ENCODE measurements at regions not wholly inside any gene's neighbourhood (a gene's known extent, or its start where the extent isn't known, plus 50 kb on each side); places are given as distances from the start of the nearest gene placed in this dataset.

DNA sequence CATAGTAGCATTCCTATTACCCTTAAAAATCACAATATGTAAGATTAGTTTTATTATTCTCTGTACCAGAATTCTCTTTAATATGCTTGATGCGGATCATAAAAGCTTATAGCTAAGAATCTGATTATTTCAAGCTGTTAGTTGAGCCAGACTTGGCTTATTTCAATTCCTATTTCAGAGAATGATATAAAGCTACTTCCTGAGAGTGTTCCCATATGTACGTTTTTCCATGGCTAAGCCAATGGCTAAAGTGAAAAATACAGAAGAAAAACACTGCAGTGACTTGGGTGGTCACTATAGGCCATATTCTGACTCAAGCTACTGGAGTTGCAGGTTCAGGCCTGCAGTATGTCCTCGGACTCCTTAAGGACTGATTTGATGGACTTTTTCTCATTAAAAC is 97.9 kb upstream of the EEF1E1 start:
- H3K27me3 ChIP-seq = peaks cover 10% of the 10 kb centered on the region
- H3K4me3 ChIP-seq = no peak overlapping the region
- no peak overlapping the region for H3K27ac ChIP-seq
- DNase-seq (ENCODE audit: low spot score in 2 of 2) = no peak
- no peaks in the 10 kb centered on the region for H3K36me3 ChIP-seq
- no peaks in the 10 kb centered on the region for H3K9me3 ChIP-seq
- TF ChIP-seq, protein P1, sequence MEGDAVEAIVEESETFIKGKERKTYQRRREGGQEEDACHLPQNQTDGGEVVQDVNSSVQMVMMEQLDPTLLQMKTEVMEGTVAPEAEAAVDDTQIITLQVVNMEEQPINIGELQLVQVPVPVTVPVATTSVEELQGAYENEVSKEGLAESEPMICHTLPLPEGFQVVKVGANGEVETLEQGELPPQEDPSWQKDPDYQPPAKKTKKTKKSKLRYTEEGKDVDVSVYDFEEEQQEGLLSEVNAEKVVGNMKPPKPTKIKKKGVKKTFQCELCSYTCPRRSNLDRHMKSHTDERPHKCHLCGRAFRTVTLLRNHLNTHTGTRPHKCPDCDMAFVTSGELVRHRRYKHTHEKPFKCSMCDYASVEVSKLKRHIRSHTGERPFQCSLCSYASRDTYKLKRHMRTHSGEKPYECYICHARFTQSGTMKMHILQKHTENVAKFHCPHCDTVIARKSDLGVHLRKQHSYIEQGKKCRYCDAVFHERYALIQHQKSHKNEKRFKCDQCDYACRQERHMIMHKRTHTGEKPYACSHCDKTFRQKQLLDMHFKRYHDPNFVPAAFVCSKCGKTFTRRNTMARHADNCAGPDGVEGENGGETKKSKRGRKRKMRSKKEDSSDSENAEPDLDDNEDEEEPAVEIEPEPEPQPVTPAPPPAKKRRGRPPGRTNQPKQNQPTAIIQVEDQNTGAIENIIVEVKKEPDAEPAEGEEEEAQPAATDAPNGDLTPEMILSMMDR (IDR thresholded peaks at IDR 0.05) = no peak
- no peak for TF ChIP-seq POLR2A (IDR thresholded peaks at IDR 0.05)
- TF ChIP-seq POLR2AphosphoS5 (IDR thresholded peaks at IDR 0.05) = no peak
- TF ChIP-seq EP300 (IDR thresholded peaks at IDR 0.05) = no peak
- H3K4me1 ChIP-seq = no peaks in the 10 kb centered on the region
- WGBS = 67% methylated on average over 3 of the region's 3 CpGs

DNA sequence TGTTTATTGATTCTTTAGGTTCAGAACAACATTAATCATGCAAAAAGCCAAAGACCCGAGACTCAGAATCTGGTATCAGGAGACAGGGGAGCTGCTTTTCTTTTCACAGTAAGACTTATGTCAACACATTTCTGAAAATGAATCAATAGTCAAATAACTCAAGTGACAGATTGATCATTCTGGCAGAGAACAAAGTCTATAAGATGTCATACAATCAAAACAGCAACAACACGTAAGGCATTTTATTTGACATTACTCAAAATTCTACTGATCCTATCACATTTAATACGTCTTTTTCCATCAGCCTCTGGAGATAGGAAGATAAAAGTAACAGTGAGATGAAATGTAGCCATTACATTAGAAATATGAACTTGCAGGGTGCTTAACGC is 93.4 kb upstream of the EEF1E1 start:
- TF ChIP-seq POLR2A (IDR thresholded peaks at IDR 0.05) (no peak), POLR2AphosphoS5 (IDR thresholded peaks at IDR 0.05) (no peak), EP300 (IDR thresholded peaks at IDR 0.05) (no peak)
- TF ChIP-seq, protein P1 (IDR thresholded peaks at IDR 0.05) = no peak
- no peaks in the 10 kb centered on the region for H3K9me3 ChIP-seq
- H3K4me1 ChIP-seq = no peaks in the 10 kb centered on the region
- no peaks in the 10 kb centered on the region for H3K36me3 ChIP-seq
- 57% methylated on average over 4 of the region's 4 CpGs for WGBS
- H3K4me3 ChIP-seq = no peak overlapping the region
- no peak for DNase-seq (ENCODE audit: low spot score in 2 of 2)
- H3K27ac ChIP-seq = no peak overlapping the region
- no peaks in the 10 kb centered on the region for H3K27me3 ChIP-seq

DNA sequence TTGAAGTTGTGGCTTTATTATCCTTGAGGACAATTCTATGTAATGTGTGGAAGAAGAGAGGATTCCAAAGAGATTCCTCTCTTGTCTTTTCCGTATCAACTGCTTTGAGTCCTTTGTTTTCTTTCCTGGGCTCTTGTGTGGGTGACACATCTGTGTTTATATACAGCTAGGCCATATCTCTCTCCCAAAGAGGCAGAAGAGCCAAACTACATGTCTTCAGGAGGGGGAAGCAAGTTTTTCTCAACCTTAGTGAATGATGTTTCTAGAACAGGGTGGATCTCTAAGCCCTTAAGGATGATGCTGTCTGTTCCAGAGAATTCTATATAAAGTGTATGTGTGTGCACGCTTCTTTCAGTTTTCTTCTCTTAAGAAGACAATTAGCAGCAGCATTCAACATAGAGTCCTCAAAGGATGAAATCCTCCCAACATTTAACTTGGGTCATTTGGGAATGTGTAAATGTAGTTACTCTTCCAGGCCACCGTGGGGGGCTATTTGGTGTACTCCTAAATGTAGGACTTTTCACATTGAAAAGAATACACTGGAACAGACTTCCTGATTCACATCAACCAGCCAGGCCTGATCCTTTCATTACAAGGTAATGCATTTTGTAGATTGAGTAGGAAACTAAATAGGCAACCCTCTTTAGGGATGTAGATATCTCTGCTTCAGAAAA is 92.8 kb upstream of the EEF1E1 start:
- no peaks in the 10 kb centered on the region for H3K36me3 ChIP-seq
- H3K27ac ChIP-seq = no peak overlapping the region
- no peaks in the 10 kb centered on the region for H3K4me1 ChIP-seq
- WGBS = 64% methylated on average over 3 of the region's 3 CpGs
- H3K27me3 ChIP-seq = no peaks in the 10 kb centered on the region
- TF ChIP-seq POLR2AphosphoS5 (IDR thresholded peaks at IDR 0.05) (no peak), EP300 (IDR thresholded peaks at IDR 0.05) (no peak), POLR2A (IDR thresholded peaks at IDR 0.05) (no peak)
- TF ChIP-seq, protein P1 (IDR thresholded peaks at IDR 0.05) = no peak
- DNase-seq (ENCODE audit: low spot score in 2 of 2) = no peak
- no peaks in the 10 kb centered on the region for H3K9me3 ChIP-seq
- no peak overlapping the region for H3K4me3 ChIP-seq

DNA sequence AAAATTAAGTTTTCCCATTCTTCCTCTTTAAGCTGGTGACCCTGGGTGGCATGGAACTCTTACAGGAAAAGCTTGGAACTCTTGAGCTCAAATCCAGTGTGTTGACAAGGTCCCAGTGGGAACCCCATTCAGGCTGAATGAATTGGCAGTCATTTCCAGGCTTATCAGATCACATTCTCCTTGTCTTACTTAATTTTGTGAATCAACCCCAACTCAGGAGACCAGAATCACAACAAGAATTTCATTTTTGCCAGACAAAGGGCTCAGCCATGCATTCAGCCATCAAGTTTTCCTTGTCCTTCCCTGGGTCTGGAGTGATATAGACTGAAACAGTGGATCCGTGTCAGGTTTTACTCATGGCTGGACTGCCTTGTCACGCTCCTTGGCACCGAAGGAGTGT is 92.1 kb upstream of the EEF1E1 start:
- WGBS = 69% methylated on average over 3 of the region's 3 CpGs
- no peak overlapping the region for H3K4me3 ChIP-seq
- DNase-seq (ENCODE audit: low spot score in 2 of 2) = no peak
- H3K36me3 ChIP-seq = no peaks in the 10 kb centered on the region
- no peak overlapping the region for H3K27ac ChIP-seq
- no peaks in the 10 kb centered on the region for H3K9me3 ChIP-seq
- no peaks in the 10 kb centered on the region for H3K4me1 ChIP-seq
- no peak for TF ChIP-seq POLR2A (IDR thresholded peaks at IDR 0.05)
- no peak for TF ChIP-seq POLR2AphosphoS5 (IDR thresholded peaks at IDR 0.05)
- no peak for TF ChIP-seq EP300 (IDR thresholded peaks at IDR 0.05)
- TF ChIP-seq, protein P1 (IDR thresholded peaks at IDR 0.05) = no peak
- no peaks in the 10 kb centered on the region for H3K27me3 ChIP-seq

DNA sequence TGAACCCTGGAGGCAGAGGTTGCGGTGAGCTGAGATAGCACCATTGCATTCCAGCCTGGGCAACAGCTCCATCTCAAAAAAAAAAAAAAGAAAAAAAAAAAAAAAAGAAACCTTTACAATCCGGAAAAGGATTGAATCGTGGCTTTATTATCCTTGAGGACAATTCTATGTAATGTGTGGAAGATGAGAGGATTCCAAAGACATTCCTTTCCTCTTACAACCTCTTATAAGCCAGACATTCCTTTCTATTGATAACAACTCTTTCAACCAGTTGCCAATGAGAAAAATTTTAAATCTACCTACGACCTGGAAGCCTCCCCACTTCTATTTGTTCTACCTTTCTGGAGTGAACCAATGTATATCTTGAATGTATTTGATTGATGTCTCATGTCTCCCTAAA is 91.2 kb upstream of the EEF1E1 start:
- Histone ChIP-seq H3K36me3 (no peaks in the 10 kb centered on the region), H3K9me3 (no peaks in the 10 kb centered on the region), H3K4me3 (no peak overlapping the region), H3K4me1 (no peaks in the 10 kb centered on the region), H3K27ac (no peak overlapping the region), H3K27me3 (peaks cover 5% of the 10 kb centered on the region)
- TF ChIP-seq EP300 (IDR thresholded peaks at IDR 0.05) (no peak), POLR2A (IDR thresholded peaks at IDR 0.05) (no peak), POLR2AphosphoS5 (IDR thresholded peaks at IDR 0.05) (no peak)
- TF ChIP-seq, protein P1 (IDR thresholded peaks at IDR 0.05) = no peak
- 65% methylated on average over 4 of the region's 4 CpGs for WGBS
- no peak for DNase-seq (ENCODE audit: low spot score in 2 of 2)
